H1 (cell line): ENCODE measurements at regions not wholly inside any gene's neighbourhood (a gene's known extent, or its start where the extent isn't known, plus 50 kb on each side); places are given as distances from the start of the nearest gene placed in this dataset.

Experiments used
- CTCF ChIA-PET: fragments of 300-600 bp; sonication (Branson Sonifier 250); formaldehyde crosslinking; loops from one replicate; lab custom pipeline; 2021; ENCODE audit not compliant: partially characterized antibody; lab: Charles Lee
- POLR2A ChIA-PET: fragments of 300-600 bp; sonication (Branson Sonifier 250); formaldehyde crosslinking; loops from one replicate; lab custom pipeline; 2021; ENCODE audit warnings: inconsistent platforms; ENCODE audit not compliant: partially characterized antibody; lab: Charles Lee
- DNase-seq, 2 experiments: peaks; one replicate each; pipeline versions ENCODE4 v3.0.0 to v3.0.0-alpha.2; 2010 to 2022; ENCODE audit warnings: low spot score in 2 of 2, low read depth in 1 of 2, mixed read lengths in 1 of 2
- FAIRE-seq: peaks from 2 replicates; lab custom pipeline; 2011; peaks lifted over from hg19 to GRCh38; lab: Jason Lieb, UNC
- H2AFZ ChIP-seq: 2 replicates; pipeline ENCODE4 v1.8.1; 2012; ENCODE audit warnings: low read length, inconsistent platforms
- H2AK5ac ChIP-seq: 2 replicates; pipeline ENCODE4 v1.6.1; 2013; ENCODE audit warnings: low read depth, low read length
- H2BK120ac ChIP-seq: replicated peaks from 2 replicates; pipeline ENCODE3; 2013; ENCODE audit warnings: low read depth, low read length, inconsistent platforms
- H2BK12ac ChIP-seq: 2 replicates; pipeline ENCODE4 v1.6.1; 2013; ENCODE audit warnings: low read depth, low read length
- H2BK15ac ChIP-seq: 2 replicates; pipeline ENCODE4 v1.6.1; 2013; ENCODE audit warnings: low read length
- H2BK20ac ChIP-seq: 2 replicates; pipeline ENCODE4 v1.6.1; 2013; ENCODE audit warnings: low read length
- H2BK5ac ChIP-seq: 2 replicates; pipeline ENCODE4 v1.6.1; 2013; ENCODE audit warnings: low read depth, low read length
- H3K14ac ChIP-seq: 2 replicates; pipeline ENCODE4 v1.6.1; 2013; ENCODE audit warnings: inconsistent platforms; ENCODE audit not compliant: insufficient read length
- H3K18ac ChIP-seq: 2 replicates; pipeline ENCODE4 v1.6.1; 2013; ENCODE audit warnings: low read length; ENCODE audit errors: extremely low read depth
- H3K23ac ChIP-seq: 2 replicates; pipeline ENCODE4 v1.6.1; 2013; ENCODE audit warnings: inconsistent platforms; ENCODE audit not compliant: insufficient read length
- H3K23me2 ChIP-seq: 2 replicates; pipeline ENCODE4 v1.6.1; 2013; ENCODE audit warnings: low read depth, low read length
- H3K27ac ChIP-seq: 2 replicates; pipeline ENCODE4 v1.6.1; 2011; ENCODE audit warnings: low read depth, low read length, inconsistent platforms
- H3K27me3 ChIP-seq, 4 experiments: replicated peaks in 1 of 4; 1 replicate in 1 of 4; 2 replicates in 3 of 4; pipeline versions ENCODE4 v1.6.1 to v1.8.1; 2011 to 2013; ENCODE audit warnings: low read length in 3 of 4, mild to moderate bottlenecking in 3 of 4, inconsistent platforms in 2 of 4, mixed read lengths in 2 of 4, moderate library complexity in 1 of 4; ENCODE audit not compliant: control insufficient read depth in 3 of 4, insufficient read depth in 3 of 4; ENCODE audit errors: extremely low read depth in 1 of 4
- H3K36me3 ChIP-seq, 4 experiments: 2 replicates each; pipeline versions ENCODE4 v1.6.1 to v1.8.1; 2011 to 2013; ENCODE audit warnings: mild to moderate bottlenecking in 4 of 4, low read length in 3 of 4, moderate library complexity in 2 of 4, control low read depth in 1 of 4, inconsistent platforms in 1 of 4; ENCODE audit not compliant: insufficient read depth in 4 of 4, control insufficient read depth in 2 of 4
- H3K4ac ChIP-seq: replicated peaks from 2 replicates; pipeline ENCODE3; 2013; ENCODE audit warnings: low read length, low read depth, mixed read lengths, inconsistent platforms; ENCODE audit not compliant: insufficient read length
- H3K4me1 ChIP-seq, 4 experiments: replicated peaks in 1 of 4; 1 replicate in 1 of 4; 2 replicates in 3 of 4; pipeline versions ENCODE4 v1.6.1 to v1.8.1; 2011 to 2013; ENCODE audit warnings: low read length in 3 of 4, inconsistent platforms in 2 of 4, mixed read lengths in 1 of 4; ENCODE audit not compliant: insufficient read depth in 4 of 4, control insufficient read depth in 3 of 4
- H3K4me2 ChIP-seq, 2 experiments: 2 replicates each; pipeline versions ENCODE4 v1.6.1 to v1.8.1; 2011 to 2013; ENCODE audit warnings: low read depth in 2 of 2, low read length in 2 of 2, control low read depth in 1 of 2, inconsistent platforms in 1 of 2, mild to moderate bottlenecking in 1 of 2; ENCODE audit not compliant: insufficient read depth in 1 of 2
- H3K4me3 ChIP-seq, 4 experiments: fragments of 200-600, 300-600 bp in 1 of 4; sonication (generic), shearing (Covaris generic), sonication (Bioruptor Twin) in 1 of 4; 2 replicates each; pipeline versions ENCODE4 v1.5.1 to v1.8.1; 2011 to 2016; ENCODE audit warnings: low read length in 4 of 4, low read depth in 3 of 4, control low read depth in 2 of 4, inconsistent platforms in 2 of 4, mild to moderate bottlenecking in 2 of 4, mixed read lengths in 1 of 4, moderate library complexity in 1 of 4; ENCODE audit not compliant: insufficient read depth in 2 of 4; ENCODE audit errors: extremely low read depth in 1 of 4
- H3K56ac ChIP-seq: replicated peaks from 2 replicates; pipeline ENCODE3; 2013; ENCODE audit warnings: low read depth, mild to moderate bottlenecking, mixed read lengths, low read length, inconsistent platforms; ENCODE audit not compliant: insufficient read length
- H3K79me1 ChIP-seq: 2 replicates; pipeline ENCODE4 v1.6.1; 2013; ENCODE audit warnings: low read depth, low read length, control low read depth
- H3K79me2 ChIP-seq, 2 experiments: 2 replicates each; pipeline versions ENCODE4 v1.6.1 to v1.8.1; 2012 to 2013; ENCODE audit warnings: low read length in 2 of 2, mild to moderate bottlenecking in 2 of 2, inconsistent platforms in 1 of 2; ENCODE audit not compliant: insufficient read depth in 2 of 2, control insufficient read depth in 1 of 2
- H3K9ac ChIP-seq, 4 experiments: replicated peaks in 1 of 4; 1 replicate in 1 of 4; 2 replicates in 3 of 4; pipeline versions ENCODE4 v1.6.1 to v1.8.1; 2011 to 2013; ENCODE audit warnings: low read depth in 3 of 4, low read length in 3 of 4, control low read depth in 2 of 4, mild to moderate bottlenecking in 2 of 4, moderate library complexity in 2 of 4, inconsistent platforms in 1 of 4; ENCODE audit errors: extremely low read depth in 1 of 4
- H3K9me3 ChIP-seq, 2 experiments: 2 replicates each; pipeline versions ENCODE4 v1.6.1 to v1.8.1; 2012 to 2013; ENCODE audit warnings: mild to moderate bottlenecking in 2 of 2, moderate library complexity in 2 of 2, control low read depth in 1 of 2, inconsistent platforms in 1 of 2, low read depth in 1 of 2, low read length in 1 of 2, mixed read lengths in 1 of 2; ENCODE audit not compliant: insufficient read depth in 2 of 2
- H4K20me1 ChIP-seq, 2 experiments: replicated peaks in 1 of 2; 2 replicates each; pipeline versions ENCODE3 to v1.8.1; 2011 to 2013; ENCODE audit warnings: inconsistent platforms in 2 of 2, low read length in 2 of 2, mild to moderate bottlenecking in 1 of 2; ENCODE audit not compliant: insufficient read depth in 2 of 2, control insufficient read depth in 1 of 2
- H4K5ac ChIP-seq: 2 replicates; pipeline ENCODE4 v1.6.1; 2013; ENCODE audit warnings: low read length, low read depth, mixed read lengths, inconsistent platforms; ENCODE audit not compliant: insufficient read length
- H4K8ac ChIP-seq: 2 replicates; pipeline ENCODE4 v1.8.0; 2013; ENCODE audit warnings: mild to moderate bottlenecking, moderate library complexity, low read length, inconsistent platforms; ENCODE audit not compliant: insufficient read depth; ENCODE audit errors: extremely low read depth
- H4K91ac ChIP-seq: replicated peaks from 2 replicates; pipeline ENCODE3; 2013; ENCODE audit warnings: low read length, mixed read lengths, inconsistent platforms; ENCODE audit not compliant: insufficient read length
- ATF2 ChIP-seq: IDR thresholded peaks from 2 replicates; pipeline ENCODE4 v1.6.1; 2012; ENCODE audit warnings: low read length, inconsistent platforms
- BACH1 ChIP-seq: IDR thresholded peaks from 2 replicates; pipeline ENCODE4 v1.6.1; 2012; ENCODE audit warnings: low read length, improper control_type of control experiment
- EGR1 ChIP-seq: IDR thresholded peaks from 2 replicates; pipeline ENCODE4 v1.6.1; 2011; ENCODE audit warnings: low read depth, low read length, borderline replicate concordance
- JUN ChIP-seq: IDR thresholded peaks from 2 replicates; pipeline ENCODE4 v1.6.1; 2011; ENCODE audit warnings: low read depth, mild to moderate bottlenecking, improper control_type of control experiment, low read length
- MAFK ChIP-seq: IDR thresholded peaks from 2 replicates; pipeline ENCODE4 v1.6.1; 2012; ENCODE audit warnings: low read depth, mild to moderate bottlenecking, improper control_type of control experiment, low read length
- RAD21 ChIP-seq, 2 experiments: IDR thresholded peaks in 1 of 2; conservative IDR thresholded peaks in 1 of 2; 2 replicates each; pipeline ENCODE4 v1.6.1; 2011; ENCODE audit warnings: low read depth in 2 of 2, low read length in 2 of 2, improper control_type of control experiment in 1 of 2, inconsistent platforms in 1 of 2, mild to moderate bottlenecking in 1 of 2, moderate library complexity in 1 of 2
- RFX5 ChIP-seq: IDR thresholded peaks from 2 replicates; pipeline ENCODE4 v1.6.1; 2011; ENCODE audit warnings: low read depth, low read length, improper control_type of control experiment, borderline replicate concordance
- SP2 ChIP-seq: IDR thresholded peaks from 2 replicates; pipeline ENCODE4 v1.6.1; 2012; ENCODE audit warnings: mild to moderate bottlenecking, low read length, inconsistent platforms
- WGBS, 2 experiments: shearing (Covaris generic) in 1 of 2; methylation state at CpG; one replicate each; pipeline versions ENCODE4 v1.1.6 to v1.1.7; 2013 to 2015; ENCODE audit warnings: low lambda C conversion rate in 2 of 2, mixed read lengths in 2 of 2, inconsistent platforms in 1 of 2, low coverage in 1 of 2, missing lambda C conversion rate in 1 of 2; ENCODE audit not compliant: insufficient replicate concordance in 2 of 2, insufficient coverage in 1 of 2, insufficient read length in 1 of 2; ENCODE audit errors: extremely low coverage in 1 of 2, missing lambda C conversion rate in 1 of 2; 5-methylcytosine and 5-hydroxymethylcytosine counted together

GRCh38 chr20:22977047-22977785 is 57.9 kb upstream of the SSTR4 start:
- Histone ChIP-seq H2BK12ac (no peak overlapping the region), H3K4me2 (no peak overlapping the region), H3K18ac (no peak overlapping the region; the same call in none of the 2 replicates)
- TF ChIP-seq BACH1 (no peak), RFX5 (no peak), EGR1 (no peak), JUN (no peak), ATF2 (no peak), SP2 (no peak), RAD21 (IDR thresholded peaks at IDR 0.05 in 1 of 2, conservative IDR thresholded peaks at IDR 0.05 in 1 of 2; ENCODE audit: low read depth in 2 of 2, low read length in 2 of 2) (no peak), MAFK (no peak)
- TF ChIP-seq, all 59 proteins: peak for 0
- Histone ChIP-seq H3K14ac (no peak overlapping the region), H3K79me2 (no peaks in the 10 kb centered on the region), H3K36me3 (no peaks in the 10 kb centered on the region), H2BK20ac (no peak overlapping the region), H2AK5ac (no peak overlapping the region), H2BK5ac (no peak overlapping the region), H3K4me1 (no peaks in the 10 kb centered on the region), H3K9me3 (no peaks in the 10 kb centered on the region), H3K56ac (no peak overlapping the region), H3K4me3 (no peak overlapping the region), H3K4ac (no peak overlapping the region), H4K8ac (no peak overlapping the region), H3K27me3 (no peaks in the 10 kb centered on the region; a peak in 1 of 7 replicates), H2AFZ (no peak overlapping the region), H3K23me2 (no peaks in the 10 kb centered on the region), H4K91ac (no peak overlapping the region), H3K9ac (no peak overlapping the region), H2BK15ac (no peak overlapping the region), H3K27ac (no peak overlapping the region), H4K5ac (no peak overlapping the region), H3K79me1 (no peaks in the 10 kb centered on the region), H2BK120ac (no peak overlapping the region), H3K23ac (no peak overlapping the region), H4K20me1 (no peaks in the 10 kb centered on the region)
- FAIRE-seq (no peak), DNase-seq (no peak)
- ChIA-PET POLR2A (no interaction called here), CTCF (interaction anchor here (1.2 to 4.7 kb wide), 4 partner anchors 8 to 286 kb away, joined by 3 to 44 read pairs (median 14); no protein-coding TSS in a partner anchor)
- WGBS, 2 experiments = 92% methylated on average over 4 of the region's 4 CpGs; no CpG with 5 or more reads in 1 of the 2 experiments
